Spleen (tissue), 11 donors: ENCODE measurements at regions not wholly inside any gene's neighbourhood (a gene's known extent, or its start where the extent isn't known, plus 50 kb on each side); places are given as distances from the start of the nearest gene placed in this dataset.
"Not testable (repeated sequence)": the region's sequence is repeated elsewhere in the genome, so short reads cannot be mapped to it uniquely, and the experiment has no call there.

Experiments
- DNase-seq: peaks from one replicate; pipeline ENCODE4 v3.0.0-alpha.2; 2020
- H3K27ac ChIP-seq, 8 donors: fragments of 200-600 bp; sonication (generic) in 7 of 8; 1 replicate in 4 of 8; 2 replicates in 4 of 8; pipeline versions ENCODE4 v1.5.0 to v1.8.0; 2016 to 2021; ENCODE audit warnings: inconsistent platforms in 4 of 8, mild to moderate bottlenecking in 4 of 8, moderate library complexity in 1 of 8
- H3K27me3 ChIP-seq, 7 donors: fragments of 200-600 bp; sonication (generic) in 6 of 7; replicated peaks in 1 of 7; 1 replicate in 4 of 7; 2 replicates in 3 of 7; pipeline versions ENCODE4 v1.5.0 to v1.8.0; 2016 to 2021; ENCODE audit warnings: inconsistent platforms in 3 of 7, mild to moderate bottlenecking in 1 of 7
- H3K36me3 ChIP-seq, 6 donors: fragments of 200-600 bp; sonication (generic) in 5 of 6; 1 replicate in 4 of 6; 2 replicates in 2 of 6; pipeline versions ENCODE4 v1.5.0 to v1.8.0; 2016 to 2021; ENCODE audit warnings: inconsistent platforms in 2 of 6
- H3K4me1 ChIP-seq, 6 donors: fragments of 200-600 bp; sonication (generic) in 5 of 6; 1 replicate in 3 of 6; 2 replicates in 3 of 6; pipeline versions ENCODE4 v1.5.0 to v1.8.0; 2016 to 2021; ENCODE audit warnings: inconsistent platforms in 3 of 6
- H3K4me3 ChIP-seq, 8 donors: fragments of 200-600 bp; sonication (generic) in 7 of 8; 1 replicate in 4 of 8; 2 replicates in 4 of 8; pipeline versions ENCODE4 v1.5.0 to v1.8.0; 2016 to 2021; ENCODE audit warnings: inconsistent platforms in 4 of 8, mild to moderate bottlenecking in 4 of 8, moderate library complexity in 2 of 8
- H3K9me3 ChIP-seq, 8 donors: fragments of 200-600 bp; sonication (generic) in 7 of 8; 1 replicate in 4 of 8; 2 replicates in 4 of 8; pipeline versions ENCODE4 v1.5.0 to v1.8.0; 2016 to 2021; ENCODE audit warnings: inconsistent platforms in 4 of 8
- CTCF ChIP-seq, 11 experiments: fragments of 200-600 bp in 7 of 11; fragments of 450-650 bp in 4 of 11; sonication (generic) in 4 of 11; IDR thresholded peaks in 8 of 11; conservative IDR thresholded peaks in 3 of 11; 1 replicate in 7 of 11; 2 replicates in 4 of 11; pipeline versions ENCODE4 v1.4.0 to v1.8.0; 2016 to 2021; ENCODE audit warnings: antibody characterized with exemption in 11 of 11, inconsistent platforms in 4 of 11, mild to moderate bottlenecking in 1 of 11
- POLR2A ChIP-seq, 3 donors: fragments of 450-650 bp; IDR thresholded peaks; one replicate each; pipeline ENCODE4 v1.5.1; 2017; ENCODE audit warnings: antibody characterized with exemption in 3 of 3, mild to moderate bottlenecking in 1 of 3
- POLR2AphosphoS5 ChIP-seq, 3 donors: sonication (generic); formaldehyde crosslinking; IDR thresholded peaks; one replicate each; pipeline ENCODE4 v1.5.1; 2017; ENCODE audit warnings: antibody characterized with exemption in 3 of 3
- WGBS, 5 donors: extraction: QIAGEN DNeasy Blood & Tissue Kit in 3 of 5; methylation state at CpG; one replicate each; pipeline versions ENCODE4 v1.1.5 to v1.1.7; 2013 to 2018; 5-methylcytosine and 5-hydroxymethylcytosine counted together
- intact Hi-C: fragments of 100-400 bp; cut with DNase I; formaldehyde crosslinking; loops from one replicate; pipeline ENCODE4 v1.15.0; 2023; ENCODE audit warnings: low total_unique reads
- donor health status: healthy with polysubstance abuse.
- donor health status: DM: no; HTN: no; CAD: no; lungs with moderate emphysema.
- donor health status: DM: no; HTN: no; CAD: no.
- donor health status: Bipolar disorder and iron deficiency.
- donor health status: healthy.
- donor health status: DM: no; HTN: no; CAD: no.
- donor health status: DM: yes; HTN: yes; CAD: no.

- Histone ChIP-seq H3K4me1 (no peaks in the 10 kb centered on the region), H3K36me3 (no peaks in the 10 kb centered on the region), H3K27ac (no peak overlapping the region), H3K27me3 (no peaks in the 10 kb centered on the region), H3K4me3 (no peak overlapping the region), H3K9me3 (peaks cover 0 to 46% (median 8%) of the 10 kb centered on the region in 8 donors)
- DNase-seq, result no peak
- TF ChIP-seq POLR2A (IDR thresholded peaks at IDR 0.05) (no peak), CTCF (IDR thresholded peaks at IDR 0.05 in 8 of 11, conservative IDR thresholded peaks at IDR 0.05 in 3 of 11) (no peak), POLR2AphosphoS5 (IDR thresholded peaks at IDR 0.05) (no peak)
- intact Hi-C loops, result no loop called here
- 75 to 84% (median 81%) methylated on average over 5 of the region's 5 CpGs for WGBS, 5 donors
Observed at GRCh38 chr6:68024570-68025269, 610.4 kb upstream of the ADGRB3 start.

GRCh38 chr6:68022968-68023367 is 612.1 kb upstream of the ADGRB3 start:
- H3K4me3 ChIP-seq, intact Hi-C loops, H3K27ac ChIP-seq, H3K4me1 ChIP-seq, DNase-seq, H3K27me3 ChIP-seq, H3K36me3 ChIP-seq: not testable (repeated sequence)
- 74 to 100% (median 91%) methylated on average over 1 of the region's 1 CpG for WGBS, 5 donors
- H3K9me3 ChIP-seq, result peaks cover 0 to 46% (median 8%) of the 10 kb centered on the region in 8 donors

GRCh38 chr6:68013780-68014515 is 621.1 kb upstream of the ADGRB3 start:
- H3K27ac ChIP-seq, result no peak overlapping the region
- intact Hi-C loops, result no loop called here
- no peak for DNase-seq
- no peak overlapping the region for H3K4me3 ChIP-seq
- no peaks in the 10 kb centered on the region for H3K4me1 ChIP-seq
- H3K27me3 ChIP-seq, result no peaks in the 10 kb centered on the region
- H3K9me3 ChIP-seq, result no peaks in the 10 kb centered on the region
- no peaks in the 10 kb centered on the region for H3K36me3 ChIP-seq
- TF ChIP-seq POLR2AphosphoS5 (IDR thresholded peaks at IDR 0.05), result no peak
- no peak for TF ChIP-seq POLR2A (IDR thresholded peaks at IDR 0.05)
- no peak for TF ChIP-seq CTCF (IDR thresholded peaks at IDR 0.05 in 8 of 11, conservative IDR thresholded peaks at IDR 0.05 in 3 of 11)
- WGBS, 5 donors, result 67 to 78% (median 70%) methylated on average over 4 of the region's 4 CpGs

- TF ChIP-seq POLR2A (IDR thresholded peaks at IDR 0.05) (no peak), POLR2AphosphoS5 (IDR thresholded peaks at IDR 0.05) (no peak), CTCF (IDR thresholded peaks at IDR 0.05 in 8 of 11, conservative IDR thresholded peaks at IDR 0.05 in 3 of 11) (no peak)
- H3K4me3 ChIP-seq, result no peak overlapping the region
- no peaks in the 10 kb centered on the region for H3K36me3 ChIP-seq
- WGBS, 5 donors, result 51 to 76% (median 55%) methylated on average over 1 of the region's 1 CpG
- H3K27me3 ChIP-seq, result no peaks in the 10 kb centered on the region
- no peak for DNase-seq
- H3K9me3 ChIP-seq, result peaks cover 0 to 8% (median 0%) of the 10 kb centered on the region in 8 donors
- H3K27ac ChIP-seq, result no peak overlapping the region
- no peaks in the 10 kb centered on the region for H3K4me1 ChIP-seq
- intact Hi-C loops, result no loop called here
Observed at GRCh38 chr6:68012822-68013221, 622.3 kb upstream of the ADGRB3 start.
